ENCODE measurements at regions not wholly inside any gene's neighbourhood (a gene's known extent, or its start where the extent isn't known, plus 50 kb on each side); places are given as distances from the start of the nearest gene placed in this dataset.
A peak's percentile ranks its signal among the peaks of the same experiment; 100 is the strongest.
"Not testable (repeated sequence)": the region's sequence is repeated elsewhere in the genome, so short reads cannot be mapped to it uniquely, and the experiment has no call there.

- peak; percentile 77 for DNase-seq
Measured at GRCh38 chr10:128178302-128178958, 52.2 kb upstream of the MKI67 start.

GRCh38 chr10:128180843-128181242 is 54.6 kb upstream of the MKI67 start:
- no peak for DNase-seq

GRCh38 chr10:128185627-128186026 is 59.4 kb upstream of the MKI67 start:
- no peak for DNase-seq

GRCh38 chr10:128186959-128187787 is 61.0 kb upstream of the MKI67 start:
- peak; percentile 69 for DNase-seq

- DNase-seq, result no peak
Measured at GRCh38 chr10:128187788-128188185, 61.6 kb upstream of the MKI67 start.

- DNase-seq, result no peak
Measured at GRCh38 chr10:128189176-128189575, 63.0 kb upstream of the MKI67 start.

- no peak for DNase-seq
Measured at GRCh38 chr10:128191847-128192246, 65.6 kb upstream of the MKI67 start.

GRCh38 chr10:128201826-128202225 is 75.6 kb upstream of the MKI67 start:
- DNase-seq, result not testable (repeated sequence)

GRCh38 chr10:128203028-128203427 is 76.8 kb upstream of the MKI67 start:
- no peak for DNase-seq

GRCh38 chr10:128205591-128205990 is 79.4 kb upstream of the MKI67 start:
- not testable (repeated sequence) for DNase-seq

- no peak for DNase-seq
Measured at GRCh38 chr10:128206676-128207075, 80.5 kb upstream of the MKI67 start.

- peak; percentile 64 for DNase-seq
Measured at GRCh38 chr10:128209862-128210214, 83.6 kb upstream of the MKI67 start.

GRCh38 chr10:128210215-128211063 is 84.2 kb upstream of the MKI67 start:
- DNase-seq, result peak; percentile 92

GRCh38 chr10:128211064-128211504 is 84.9 kb upstream of the MKI67 start:
- DNase-seq, result no peak

- peak; percentile 94 for DNase-seq
Measured at GRCh38 chr10:128211953-128212727, 85.9 kb upstream of the MKI67 start.

GRCh38 chr10:128213156-128213555 is 86.9 kb upstream of the MKI67 start:
- no peak for DNase-seq

GRCh38 chr10:128215733-128216132 is 89.5 kb upstream of the MKI67 start:
- no peak for DNase-seq

GRCh38 chr10:128217136-128217535 is 90.9 kb upstream of the MKI67 start:
- DNase-seq, result no peak

- DNase-seq, result no peak
Measured at GRCh38 chr10:128218161-128218560, 91.9 kb upstream of the MKI67 start.

GRCh38 chr10:128219295-128219694 is 93.1 kb upstream of the MKI67 start:
- DNase-seq, result no peak

GRCh38 chr10:128220021-128220420 is 93.8 kb upstream of the MKI67 start:
- DNase-seq, result no peak

- no peak for DNase-seq
Measured at GRCh38 chr10:128221117-128221516, 94.9 kb upstream of the MKI67 start.

GRCh38 chr10:128221807-128222206 is 95.6 kb upstream of the MKI67 start:
- no peak for DNase-seq
